ENCODE measurements at regions not wholly inside any gene's neighbourhood (a gene's known extent, or its start where the extent isn't known, plus 50 kb on each side); places are given as distances from the start of the nearest gene placed in this dataset.

DNA sequence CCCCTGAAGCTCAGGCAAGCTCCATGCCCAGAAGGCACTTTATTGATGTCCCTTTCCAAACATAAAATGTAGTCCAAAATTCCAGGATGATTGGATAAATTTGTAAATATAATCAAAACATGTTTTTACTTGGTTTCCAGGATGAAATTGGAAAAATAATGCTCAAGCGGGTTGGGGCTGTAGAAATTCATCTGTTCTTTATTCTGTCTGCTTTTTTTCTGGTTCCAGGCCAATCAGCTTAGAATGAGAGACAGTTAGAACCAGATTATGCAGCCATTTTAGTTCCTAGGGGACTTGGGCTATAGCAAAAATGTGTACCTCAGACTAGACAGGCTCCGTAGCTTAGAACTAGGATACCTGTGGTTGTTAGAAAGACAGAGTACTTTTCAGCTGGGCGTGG lies 450.8 kb downstream of the MCTP2 start:
- DNase-seq (ENCODE audit: low spot score): no peak

DNA sequence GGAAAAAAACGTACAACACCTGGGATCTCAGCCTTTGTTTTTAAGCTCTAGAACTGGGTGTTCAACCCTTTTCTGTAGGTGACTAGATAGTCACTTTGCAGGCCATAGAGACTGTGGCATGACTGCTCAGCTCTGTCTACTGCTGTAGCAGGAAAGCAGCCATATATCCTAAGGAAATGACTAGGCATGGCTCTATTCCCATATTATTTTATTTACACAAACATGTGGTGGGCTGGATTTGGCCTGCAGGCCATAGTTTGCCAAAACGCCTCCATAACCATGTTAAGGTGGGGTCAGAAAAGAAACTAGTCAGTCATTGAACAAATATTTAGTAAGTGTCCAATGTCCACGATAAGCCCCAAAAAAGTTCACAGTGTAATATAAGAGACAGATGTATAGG lies 452.5 kb downstream of the MCTP2 start:
- no peak for DNase-seq (ENCODE audit: low spot score)

DNA sequence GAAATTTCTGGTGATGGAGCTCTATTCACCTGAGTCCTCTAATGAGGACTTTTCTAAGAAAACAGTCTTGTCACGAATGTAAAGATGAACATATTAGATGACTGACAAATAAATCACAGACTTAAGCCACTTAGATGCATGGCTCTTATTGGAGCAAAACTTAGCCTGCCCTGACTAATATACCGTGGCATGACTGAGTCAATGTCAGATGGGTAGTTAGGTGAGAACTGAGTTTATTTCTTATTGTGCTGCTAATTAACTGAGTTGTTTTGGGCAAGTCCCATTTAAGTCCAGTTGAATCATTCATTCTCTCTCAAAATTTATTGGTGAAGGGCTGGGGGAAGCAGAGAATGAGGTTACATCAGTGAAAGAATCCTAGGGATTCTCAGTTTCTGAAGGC lies 459.8 kb downstream of the MCTP2 start:
- DNase-seq (ENCODE audit: low spot score): no peak

DNA sequence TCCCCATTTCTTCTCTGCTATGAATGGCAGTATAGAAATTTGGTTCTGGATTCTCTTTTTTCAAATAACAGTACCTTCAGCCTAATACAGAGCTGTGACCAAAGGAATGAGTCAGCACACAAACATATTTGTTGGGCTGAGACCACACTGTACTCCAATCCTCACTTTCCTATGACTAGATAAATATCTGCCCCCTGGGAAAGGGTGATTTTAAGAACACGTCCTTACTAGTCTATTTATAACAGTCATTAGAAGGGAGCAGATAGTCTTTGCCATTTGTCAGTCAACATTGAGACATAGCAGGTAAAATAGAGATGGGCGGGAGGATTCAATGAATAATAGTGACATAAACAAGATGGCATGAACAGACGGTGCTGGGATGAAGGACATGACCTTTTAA lies 461.3 kb downstream of the MCTP2 start:
- DNase-seq (ENCODE audit: low spot score): no peak

DNA sequence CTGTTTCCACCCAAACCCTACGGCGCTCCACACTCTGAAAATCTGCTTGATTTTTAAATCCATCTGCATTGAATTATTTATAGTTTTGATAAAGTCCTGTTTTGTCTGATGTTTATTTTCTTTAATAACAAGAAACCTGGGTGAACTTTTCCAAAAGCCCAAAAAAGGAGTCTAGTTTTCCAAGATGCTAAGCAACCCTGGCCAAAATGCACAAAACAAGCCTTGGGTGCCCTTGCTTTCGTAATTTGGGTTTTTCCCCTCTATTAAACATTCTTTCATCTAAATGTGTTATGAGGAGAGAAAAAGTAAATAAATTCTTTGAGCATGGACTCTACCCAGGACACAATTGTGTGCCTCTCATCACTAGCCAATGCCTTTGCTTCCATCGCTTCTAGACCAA lies 468.9 kb downstream of the MCTP2 start:
- DNase-seq (ENCODE audit: low spot score): no peak

DNA sequence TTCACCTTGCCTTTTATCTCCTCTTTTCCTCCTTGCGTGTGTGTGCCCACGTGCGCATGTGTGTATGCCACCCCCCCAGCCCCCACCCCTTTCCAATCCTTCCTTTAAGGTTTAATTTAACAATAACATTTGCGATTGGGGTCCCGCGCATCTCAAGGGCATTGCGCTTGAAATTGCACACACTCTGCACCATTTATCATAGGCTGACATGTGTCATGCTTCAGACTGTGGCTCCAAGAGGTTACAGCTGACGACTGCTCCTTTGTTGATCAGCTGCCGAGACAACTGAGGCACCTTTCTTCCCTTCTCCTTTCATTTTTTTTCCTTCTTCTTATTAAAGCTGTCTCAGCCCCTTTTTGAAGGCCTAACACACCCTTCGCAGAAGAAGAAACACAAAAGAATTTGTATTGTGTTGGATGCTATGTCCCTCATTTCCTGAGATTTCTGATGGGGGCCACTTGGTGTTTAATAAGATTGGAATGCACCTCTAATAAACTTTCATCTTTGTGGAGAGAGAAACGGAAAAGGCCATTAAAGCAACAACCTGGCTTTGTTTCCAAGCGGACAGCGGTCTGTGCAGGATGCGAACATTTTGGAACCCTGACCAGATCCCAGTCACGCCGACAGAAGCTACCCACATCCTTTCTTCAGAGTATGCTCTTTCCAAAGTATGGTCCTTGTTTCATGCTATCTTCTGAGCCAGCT lies 470.1 kb downstream of the MCTP2 start:
- no peak for DNase-seq (ENCODE audit: low spot score)

DNA sequence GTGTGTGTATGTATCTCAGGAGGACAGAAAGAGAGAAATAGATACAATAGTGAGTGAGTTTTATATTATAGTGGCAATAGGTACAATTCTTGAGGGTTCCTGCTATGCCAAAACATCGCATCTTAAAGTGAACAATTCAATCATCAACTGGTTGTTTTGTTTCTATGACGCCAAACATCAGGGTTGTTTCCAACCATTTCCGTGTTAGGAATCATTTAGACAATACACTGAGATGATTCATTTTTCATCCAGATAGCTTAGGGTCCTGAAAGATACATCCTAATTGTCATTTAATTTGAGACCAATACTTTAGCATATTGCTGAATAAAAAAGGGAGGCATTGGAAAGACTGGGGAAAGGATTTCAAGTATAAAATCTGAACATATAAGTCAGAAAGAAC lies 472.2 kb downstream of the MCTP2 start:
- DNase-seq (ENCODE audit: low spot score): no peak

DNA sequence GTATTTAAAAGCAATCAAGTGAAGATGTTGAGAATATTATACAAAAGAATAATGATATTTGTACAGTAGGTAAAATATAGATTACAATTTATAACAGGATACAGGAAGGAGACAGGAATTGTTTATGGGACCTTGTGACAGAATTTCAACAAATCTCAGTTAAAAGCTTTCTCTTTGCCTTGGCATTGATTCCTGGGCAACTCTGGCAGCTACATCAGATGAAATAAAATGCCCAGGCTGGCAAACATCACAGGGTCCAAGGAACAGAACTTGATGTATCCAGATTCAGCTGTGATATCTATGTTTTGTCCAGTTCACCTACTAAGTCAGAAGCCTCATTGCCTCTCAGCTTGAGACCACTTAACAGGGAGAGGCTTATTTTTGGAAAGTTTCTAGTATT lies 473.1 kb downstream of the MCTP2 start:
- no peak for DNase-seq (ENCODE audit: low spot score)

DNA sequence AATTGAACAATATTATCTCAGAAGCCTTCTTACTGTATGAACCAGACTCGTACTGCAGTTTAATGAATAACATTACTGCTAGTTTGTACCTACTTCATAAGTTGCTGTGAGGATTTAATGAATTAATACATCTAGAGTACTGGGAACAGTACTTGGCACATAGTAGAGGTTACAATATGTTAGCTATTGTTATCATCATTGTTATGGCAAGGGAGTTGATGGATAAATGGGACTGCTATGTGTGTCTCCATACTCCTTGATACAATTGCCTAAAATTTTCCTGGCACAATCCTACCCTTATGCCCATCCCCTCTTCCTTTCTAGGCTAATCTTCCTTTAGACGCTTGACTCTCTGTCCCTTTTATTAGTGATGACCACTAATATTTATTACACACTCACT lies 473.6 kb downstream of the MCTP2 start:
- no peak for DNase-seq (ENCODE audit: low spot score)

DNA sequence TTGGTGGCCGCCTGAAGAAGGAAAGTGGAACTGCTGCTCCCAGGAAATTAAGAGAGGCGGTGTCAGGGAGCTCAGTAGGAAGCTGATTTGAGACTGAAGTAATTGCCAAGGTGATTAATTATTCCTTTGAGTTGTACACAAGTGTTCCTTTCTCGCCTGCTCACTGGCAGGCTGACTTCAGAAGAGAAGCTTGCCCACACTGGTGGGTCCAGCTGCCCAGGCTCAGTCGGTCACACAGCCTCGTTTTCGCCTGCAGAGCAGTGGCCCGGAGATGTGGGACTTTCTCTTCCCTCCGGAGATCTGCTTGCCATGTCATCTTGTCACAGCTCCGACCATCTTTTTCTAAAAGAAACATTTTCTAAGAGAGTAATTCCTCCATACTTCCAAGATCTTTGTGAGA lies 478.0 kb downstream of the MCTP2 start:
- DNase-seq (ENCODE audit: low spot score): no peak

DNA sequence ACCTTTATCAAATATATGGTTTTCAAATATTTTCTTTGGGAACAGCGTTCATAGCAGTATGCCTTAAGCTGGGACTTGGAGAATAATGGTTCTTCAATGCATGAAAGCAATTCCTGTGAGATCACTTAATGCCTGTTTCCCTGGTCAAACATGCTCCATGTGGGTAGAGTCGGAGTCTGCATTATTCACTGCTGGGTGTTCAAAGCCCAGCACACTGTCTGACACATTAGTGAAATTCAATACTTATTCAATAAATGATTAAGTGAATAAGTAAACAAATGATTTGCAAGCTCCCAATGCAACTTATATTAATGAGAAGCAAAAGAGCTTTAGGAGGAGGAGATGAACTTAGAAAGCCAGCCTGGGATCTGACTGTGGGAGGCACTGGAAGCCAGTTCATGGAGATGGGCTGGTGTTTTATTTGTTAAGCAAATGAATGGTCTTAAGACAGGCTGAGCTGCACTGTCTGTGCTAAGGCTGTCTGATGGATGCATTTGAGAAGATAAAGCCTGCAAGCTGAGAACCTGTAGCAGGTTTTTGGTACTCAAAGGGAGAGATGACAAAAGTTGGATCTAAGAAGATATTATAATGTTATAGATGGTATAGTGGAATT lies 490.8 kb downstream of the MCTP2 start:
- peak; percentile 13 for DNase-seq (ENCODE audit: low spot score)

DNA sequence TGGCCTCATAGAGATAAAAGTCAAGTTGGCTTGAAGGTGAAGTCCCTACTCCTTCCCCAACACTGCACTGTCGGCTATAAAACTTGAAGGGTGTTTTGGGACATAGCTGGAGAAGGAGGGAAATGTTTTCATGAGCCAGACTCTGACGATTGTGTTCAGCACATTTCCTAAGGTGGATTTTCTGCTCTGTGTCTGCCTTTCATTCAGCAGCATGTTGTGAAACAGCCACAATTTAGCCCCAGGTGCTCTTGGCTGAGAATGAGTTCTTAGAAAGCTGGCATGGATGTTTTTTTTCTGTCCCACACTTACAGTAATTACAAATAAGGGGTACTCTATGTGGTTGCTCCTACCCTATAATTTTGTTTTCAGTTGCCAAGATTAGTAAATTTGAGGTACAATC lies 492.4 kb downstream of the MCTP2 start:
- no peak for DNase-seq (ENCODE audit: low spot score)

DNA sequence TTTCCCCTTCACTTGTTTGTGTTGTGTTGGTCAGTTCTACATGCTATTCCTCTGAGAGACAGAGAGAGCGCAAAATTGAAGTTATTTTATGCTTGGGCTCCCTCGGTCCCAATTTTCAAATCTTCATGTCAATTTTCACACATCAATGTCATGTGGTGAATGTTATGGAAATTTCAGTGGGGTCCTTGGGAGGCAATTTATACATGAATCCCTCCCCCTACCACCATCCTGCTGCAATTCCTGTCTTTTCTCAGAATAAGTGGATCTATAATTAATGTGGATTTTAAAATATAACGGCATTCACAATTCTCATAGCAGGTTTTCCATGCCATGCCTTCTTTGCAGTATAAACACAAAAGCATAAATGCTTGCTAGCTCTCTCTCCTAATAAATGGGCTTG lies 499.9 kb downstream of the MCTP2 start:
- no peak for DNase-seq (ENCODE audit: low spot score)

DNA sequence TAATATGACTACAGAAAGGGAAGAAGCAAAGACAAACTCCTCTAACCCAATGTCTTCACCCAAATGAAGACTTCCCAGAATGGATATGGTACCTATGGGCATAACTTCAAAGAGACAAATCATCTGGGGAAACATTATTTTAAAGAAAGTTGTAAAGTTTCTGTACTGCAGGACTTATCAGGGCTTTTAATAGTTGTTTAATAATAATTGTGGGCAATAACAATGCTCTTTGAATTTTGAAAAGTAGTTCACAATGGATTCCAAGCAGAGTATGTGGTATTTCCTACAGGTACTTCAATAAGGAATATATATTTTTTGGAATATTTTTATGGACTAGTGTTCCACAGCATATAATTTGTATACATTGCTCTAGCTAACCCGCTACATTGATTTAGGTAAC lies 503.1 kb downstream of the MCTP2 start:
- DNase-seq (ENCODE audit: low spot score): no peak

DNA sequence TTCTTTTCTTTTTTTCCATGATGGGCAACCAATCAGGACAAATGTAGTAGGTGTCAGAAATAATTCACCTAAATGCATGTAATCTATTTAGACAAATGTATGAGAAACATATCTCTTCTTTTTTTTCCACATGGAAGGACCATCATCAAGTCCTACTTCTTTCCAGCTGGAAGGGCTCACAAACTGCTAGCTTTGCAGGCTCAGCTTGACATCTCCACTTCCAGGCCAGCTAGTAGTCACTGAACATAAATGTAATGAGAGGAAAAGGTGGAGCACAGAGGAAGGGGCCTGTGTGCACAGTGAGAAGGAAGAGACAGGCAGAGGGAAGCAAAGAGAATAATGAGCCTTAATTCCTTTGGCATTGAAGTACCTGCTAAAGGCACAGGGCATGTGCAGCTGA lies 504.9 kb downstream of the MCTP2 start:
- no peak for DNase-seq (ENCODE audit: low spot score)

DNA sequence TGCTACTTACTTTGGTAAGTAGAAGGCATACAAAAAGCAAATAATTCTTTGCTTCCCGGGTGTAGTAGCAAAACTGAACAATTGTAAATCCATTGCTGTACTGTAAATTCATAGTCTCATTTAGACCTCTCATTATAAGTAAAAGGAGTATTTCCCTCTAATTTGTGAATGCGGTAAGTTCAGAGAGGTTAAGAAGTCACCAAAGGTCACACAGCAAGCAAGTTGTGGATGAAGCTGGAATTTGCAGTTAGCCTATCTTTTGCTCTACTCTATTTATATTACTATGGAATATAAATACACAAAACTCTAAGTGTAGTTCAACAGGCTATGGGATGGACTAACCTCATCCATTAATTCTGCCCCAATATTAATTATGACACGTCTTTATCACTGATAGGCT lies 508.3 kb downstream of the MCTP2 start:
- DNase-seq (ENCODE audit: low spot score): no peak

DNA sequence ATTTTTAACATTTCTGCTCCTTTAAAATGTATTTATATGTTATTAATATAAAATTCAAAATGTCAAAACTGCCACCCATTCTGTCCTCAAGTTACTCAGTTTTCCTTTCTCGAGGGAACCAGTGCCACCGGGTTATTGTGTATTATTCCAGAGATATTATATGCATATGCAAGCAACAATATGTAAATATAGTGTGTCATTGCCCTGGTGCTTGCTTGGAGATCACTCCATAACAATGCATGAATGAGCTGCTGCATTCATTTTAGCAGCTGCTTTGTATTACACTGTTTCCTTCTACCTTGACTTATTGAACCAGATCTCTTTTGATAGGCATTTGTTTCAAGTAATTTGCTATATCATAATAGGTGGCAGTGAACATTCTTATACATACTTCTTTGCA lies 509.1 kb downstream of the MCTP2 start:
- DNase-seq (ENCODE audit: low spot score): no peak

DNA sequence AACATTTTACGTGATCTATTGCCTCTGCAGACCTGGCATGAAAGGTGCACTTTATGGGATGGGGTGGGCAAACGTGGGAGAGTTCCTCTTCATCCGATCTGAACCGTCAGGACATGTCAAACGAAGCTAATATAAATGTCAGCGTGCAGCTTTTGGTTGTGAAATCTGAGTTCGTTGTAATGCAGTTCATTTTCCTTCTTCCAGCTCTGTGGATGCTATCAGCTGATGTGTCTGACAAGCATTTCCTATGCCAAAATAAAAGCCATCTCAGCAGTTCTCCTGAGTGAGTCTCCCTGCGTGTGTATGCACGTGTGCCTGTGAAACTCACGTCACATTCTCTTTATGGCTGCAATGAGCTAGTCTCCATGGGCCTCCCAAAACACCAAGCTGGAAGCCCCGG lies 512.3 kb downstream of the MCTP2 start:
- DNase-seq (ENCODE audit: low spot score): no peak

DNA sequence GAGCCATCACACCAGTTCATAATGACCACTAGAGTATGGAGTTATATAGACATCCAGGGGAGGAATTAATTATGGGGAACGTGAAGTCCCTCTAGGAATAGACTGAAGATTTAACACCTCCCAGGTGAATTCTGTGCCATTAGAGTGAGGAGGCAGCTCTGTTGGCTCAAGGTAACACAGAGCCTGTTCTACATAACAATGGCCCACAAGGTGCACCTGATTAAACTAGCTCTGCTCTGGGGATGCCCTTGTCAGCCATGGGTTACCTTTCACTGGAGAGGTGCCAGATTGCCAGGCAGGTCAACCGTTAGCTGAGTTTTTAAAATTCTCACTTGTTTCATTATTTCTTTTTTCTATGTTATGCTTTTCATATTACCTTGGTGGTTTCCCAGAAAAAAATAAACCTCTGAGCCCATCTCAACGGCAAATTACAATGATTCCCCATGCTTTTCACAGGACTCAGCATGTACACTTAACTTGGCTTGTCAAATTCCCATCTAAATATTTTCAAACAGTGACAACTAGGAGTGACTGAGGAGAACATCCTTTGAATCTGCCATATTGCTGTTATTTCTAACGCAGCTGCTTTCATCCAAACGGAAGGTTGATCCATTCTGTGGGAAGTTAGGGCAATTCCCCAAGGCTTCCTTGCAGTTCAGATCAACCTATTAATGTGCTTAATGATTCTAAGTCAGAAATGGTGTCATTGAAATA lies 512.9 kb downstream of the MCTP2 start:
- DNase-seq (ENCODE audit: low spot score): peak; percentile 43

DNA sequence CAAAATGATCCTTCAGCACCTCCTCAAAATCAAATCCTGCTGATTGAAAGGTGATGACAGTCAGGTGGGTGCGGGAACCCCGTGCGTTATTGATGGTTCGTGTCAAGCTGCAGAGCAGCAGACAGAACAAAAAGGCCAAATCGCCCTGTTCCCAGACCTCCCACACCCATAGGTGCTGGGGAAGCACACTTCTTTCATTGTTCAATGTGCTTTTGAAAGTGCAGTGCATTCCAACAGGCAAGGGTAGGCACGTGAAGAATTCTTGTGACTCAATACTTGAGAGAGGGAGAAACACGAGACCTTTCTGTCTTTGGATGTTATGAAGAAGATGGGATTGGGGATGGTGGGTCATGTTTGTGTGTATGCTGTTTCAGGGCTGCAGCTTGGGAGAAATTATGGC lies 514.0 kb downstream of the MCTP2 start:
- no peak for DNase-seq (ENCODE audit: low spot score)

DNA sequence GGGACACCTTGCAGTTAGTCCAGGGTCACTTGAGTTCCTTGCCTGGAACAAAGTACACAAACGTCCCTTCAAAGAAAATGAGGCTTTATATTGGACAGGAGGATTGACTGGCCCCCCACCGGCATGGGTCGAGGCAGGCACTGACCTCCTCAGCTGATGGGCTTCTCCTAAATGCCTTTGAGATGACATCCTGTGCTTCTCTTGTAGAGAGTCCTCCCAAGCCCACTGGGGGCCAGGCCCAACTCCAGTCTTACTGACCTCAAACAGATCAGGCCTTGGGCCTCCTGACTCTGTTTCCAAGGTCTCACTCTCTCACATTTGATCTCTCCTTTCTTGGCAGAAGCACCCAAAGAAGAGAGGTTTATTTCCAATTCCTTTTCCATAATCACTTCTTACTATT lies 516.1 kb downstream of the MCTP2 start:
- no peak for DNase-seq (ENCODE audit: low spot score)

DNA sequence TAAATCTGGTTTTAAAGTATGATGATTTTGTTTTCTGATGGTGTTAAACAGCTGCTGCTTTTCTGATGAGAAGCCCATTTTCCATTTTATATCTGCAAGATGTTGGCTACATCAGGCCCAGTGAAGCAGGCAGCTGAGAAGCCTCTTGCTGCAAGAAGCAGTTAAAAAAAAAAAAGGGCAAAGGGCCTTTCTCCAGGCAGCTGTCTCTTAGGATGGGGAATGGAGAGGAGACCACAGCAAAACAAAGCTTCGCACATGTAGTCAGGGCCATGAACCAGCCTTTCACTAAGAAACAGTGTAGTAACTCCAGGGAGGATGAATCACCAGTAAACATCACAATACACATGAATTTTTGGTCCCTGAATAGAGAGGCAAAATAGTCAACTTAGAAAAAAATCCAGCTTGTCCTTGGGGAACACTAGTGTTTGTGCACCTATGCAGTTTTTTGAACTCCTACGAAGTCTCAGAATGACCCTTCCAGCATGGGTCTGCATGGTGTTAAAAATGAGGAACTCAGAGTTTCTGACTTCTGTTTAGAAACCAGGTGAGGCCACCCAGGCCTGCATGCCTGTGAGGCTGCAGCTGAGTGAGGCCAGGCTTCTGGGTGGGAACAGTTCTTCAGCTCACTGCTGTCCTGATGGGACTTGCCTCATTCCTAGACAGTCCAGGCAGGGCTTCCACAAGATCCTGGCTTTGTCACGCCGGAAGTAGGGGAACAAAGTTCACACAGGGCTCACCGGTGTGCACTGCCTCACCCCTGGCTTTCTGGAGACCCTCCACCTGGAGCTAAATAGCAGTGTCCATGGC lies 518.7 kb downstream of the MCTP2 start:
- DNase-seq (ENCODE audit: low spot score): no peak

DNA sequence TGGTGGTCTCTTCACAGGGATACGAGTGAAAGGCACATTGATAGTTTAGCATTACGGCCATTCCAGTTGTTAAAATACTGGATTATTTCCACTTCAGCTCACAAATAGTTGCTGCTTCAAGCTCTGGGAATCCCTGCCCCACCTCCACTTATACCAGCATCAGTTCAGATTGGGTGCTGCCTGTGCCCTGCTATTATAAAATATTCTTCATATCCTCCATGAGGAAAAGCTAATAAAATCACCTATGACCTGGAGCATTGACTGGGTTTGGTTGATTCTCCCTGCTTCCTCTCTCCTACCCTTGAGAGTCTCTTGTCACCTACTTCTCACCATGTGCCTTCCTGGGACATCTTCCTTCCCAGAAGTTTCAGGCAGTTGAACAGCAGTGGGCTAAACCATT lies 529.0 kb downstream of the MCTP2 start:
- no peak for DNase-seq (ENCODE audit: low spot score)
